ENCODE measurements at regions not wholly inside any gene's neighbourhood (a gene's known extent, or its start where the extent isn't known, plus 50 kb on each side); places are given as distances from the start of the nearest gene placed in this dataset.

- TF ChIP-seq TAF1 (IDR thresholded peaks at IDR 0.05; ENCODE audit: low read depth, low read length) (no peak), POU2F2 (IDR thresholded peaks at IDR 0.05; ENCODE audit: low read depth, low read length) (no peak), POLR2A (IDR thresholded peaks at IDR 0.05; ENCODE audit: low read depth, low read length) (no peak), POLR2AphosphoS5 (IDR thresholded peaks at IDR 0.05; ENCODE audit: low read depth, low read length) (no peak), PAX5 (IDR thresholded peaks at IDR 0.05; ENCODE audit: insufficient read depth, low read length, severe bottlenecking) (no peak), SPI1 (IDR thresholded peaks at IDR 0.05; ENCODE audit: low read depth, low read length) (no peak)
- no peak for DNase-seq (ENCODE audit: insufficient read length, low spot score)
- no peak for FAIRE-seq
Observed at GRCh38 chr4:127203562-127204200, 429.1 kb upstream of the INTU start.

DNA sequence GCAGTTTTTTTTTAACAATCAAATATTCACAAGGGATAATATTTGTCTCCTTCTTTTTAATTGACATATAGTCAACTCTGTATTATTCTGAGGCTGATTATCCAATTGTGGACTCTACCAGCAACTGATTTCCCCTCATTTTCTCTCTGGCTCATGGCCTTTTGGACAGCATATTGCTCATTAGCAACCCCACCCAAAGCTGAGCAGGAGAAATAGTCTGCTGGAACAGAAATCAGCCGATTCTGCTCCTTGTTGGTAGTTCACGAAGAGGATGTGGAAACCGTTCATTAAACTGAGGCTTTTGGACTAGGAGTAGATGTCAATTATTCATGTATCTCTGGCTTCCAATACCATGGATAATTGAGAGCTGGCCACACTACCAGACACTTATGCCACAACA lies 428.4 kb upstream of the INTU start:
- no peak for FAIRE-seq
- TF ChIP-seq SPI1 (IDR thresholded peaks at IDR 0.05; ENCODE audit: low read depth, low read length): no peak
- TF ChIP-seq POLR2AphosphoS5 (IDR thresholded peaks at IDR 0.05; ENCODE audit: low read depth, low read length): no peak
- no peak for TF ChIP-seq TAF1 (IDR thresholded peaks at IDR 0.05; ENCODE audit: low read depth, low read length)
- TF ChIP-seq POU2F2 (IDR thresholded peaks at IDR 0.05; ENCODE audit: low read depth, low read length): no peak
- TF ChIP-seq PAX5 (IDR thresholded peaks at IDR 0.05; ENCODE audit: insufficient read depth, low read length, severe bottlenecking): no peak
- DNase-seq (ENCODE audit: insufficient read length, low spot score): no peak

GRCh38 chr4:127209580-127210095 lies 423.1 kb upstream of the INTU start:
- FAIRE-seq (no peak), DNase-seq (ENCODE audit: insufficient read length, low spot score) (no peak)
- no peak for TF ChIP-seq SPI1 (IDR thresholded peaks at IDR 0.05; ENCODE audit: low read depth, low read length)
- no peak for TF ChIP-seq POLR2AphosphoS5 (IDR thresholded peaks at IDR 0.05; ENCODE audit: low read depth, low read length)
- no peak for TF ChIP-seq POU2F2 (IDR thresholded peaks at IDR 0.05; ENCODE audit: low read depth, low read length)
- TF ChIP-seq POLR2A (IDR thresholded peaks at IDR 0.05; ENCODE audit: low read depth, low read length): no peak
- TF ChIP-seq TAF1 (IDR thresholded peaks at IDR 0.05; ENCODE audit: low read depth, low read length): no peak
- TF ChIP-seq PAX5 (IDR thresholded peaks at IDR 0.05; ENCODE audit: insufficient read depth, low read length, severe bottlenecking): no peak

DNA sequence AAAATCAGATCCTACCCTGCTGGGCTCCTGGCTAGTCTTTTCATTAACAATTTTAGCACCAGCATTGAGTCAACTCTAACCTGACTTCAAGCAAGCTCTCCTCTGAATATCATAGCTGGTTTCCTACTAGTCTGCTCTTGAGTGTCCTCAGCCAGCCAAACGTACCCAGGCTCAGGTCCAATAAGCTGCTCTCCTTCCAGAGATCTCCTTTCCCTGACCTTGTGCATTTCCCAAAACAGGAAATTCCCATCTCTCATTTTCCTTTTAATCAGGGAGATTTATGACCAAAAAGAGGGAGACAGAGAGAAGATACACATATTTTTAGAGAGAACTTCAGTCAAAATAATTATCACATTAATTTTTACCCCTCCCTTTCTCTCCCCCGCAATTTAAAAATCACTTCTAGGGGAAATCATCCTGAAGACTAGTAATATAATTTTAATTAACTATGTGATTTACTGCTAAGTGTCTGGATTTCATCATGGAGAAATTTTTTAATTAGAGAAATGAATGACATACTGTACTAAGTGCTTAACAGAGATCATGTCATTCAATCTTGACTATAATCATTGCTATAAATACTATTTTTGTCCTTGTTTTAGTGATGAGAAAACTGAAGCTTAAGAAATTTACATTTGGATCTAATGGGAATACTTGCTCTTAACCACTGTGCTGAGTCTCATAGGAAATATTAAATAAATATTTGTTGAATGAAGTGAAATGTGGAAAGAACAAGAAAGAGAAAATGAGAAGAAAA lies 421.7 kb upstream of the INTU start:
- TF ChIP-seq POLR2AphosphoS5 (IDR thresholded peaks at IDR 0.05; ENCODE audit: low read depth, low read length) (no peak), POU2F2 (IDR thresholded peaks at IDR 0.05; ENCODE audit: low read depth, low read length) (no peak), POLR2A (IDR thresholded peaks at IDR 0.05; ENCODE audit: low read depth, low read length) (no peak), SPI1 (IDR thresholded peaks at IDR 0.05; ENCODE audit: low read depth, low read length) (no peak), TAF1 (IDR thresholded peaks at IDR 0.05; ENCODE audit: low read depth, low read length) (no peak), PAX5 (IDR thresholded peaks at IDR 0.05; ENCODE audit: insufficient read depth, low read length, severe bottlenecking) (no peak)
- no peak for DNase-seq (ENCODE audit: insufficient read length, low spot score)
- no peak for FAIRE-seq

GRCh38 chr4:127211650-127212560 lies 420.9 kb upstream of the INTU start:
- no peak for FAIRE-seq
- TF ChIP-seq SPI1 (IDR thresholded peaks at IDR 0.05; ENCODE audit: low read depth, low read length): no peak
- no peak for TF ChIP-seq POU2F2 (IDR thresholded peaks at IDR 0.05; ENCODE audit: low read depth, low read length)
- no peak for TF ChIP-seq TAF1 (IDR thresholded peaks at IDR 0.05; ENCODE audit: low read depth, low read length)
- no peak for TF ChIP-seq POLR2A (IDR thresholded peaks at IDR 0.05; ENCODE audit: low read depth, low read length)
- no peak for TF ChIP-seq POLR2AphosphoS5 (IDR thresholded peaks at IDR 0.05; ENCODE audit: low read depth, low read length)
- TF ChIP-seq PAX5 (IDR thresholded peaks at IDR 0.05; ENCODE audit: insufficient read depth, low read length, severe bottlenecking): no peak
- no peak for DNase-seq (ENCODE audit: insufficient read length, low spot score)

- DNase-seq (ENCODE audit: insufficient read length, low spot score) (no peak), FAIRE-seq (no peak)
- TF ChIP-seq POLR2AphosphoS5 (IDR thresholded peaks at IDR 0.05; ENCODE audit: low read depth, low read length) (no peak), TAF1 (IDR thresholded peaks at IDR 0.05; ENCODE audit: low read depth, low read length) (no peak), POU2F2 (IDR thresholded peaks at IDR 0.05; ENCODE audit: low read depth, low read length) (no peak)
Observed at GRCh38 chr4:127212701-127213100, 420.1 kb upstream of the INTU start.

GRCh38 chr4:127214016-127214415 lies 418.7 kb upstream of the INTU start:
- FAIRE-seq (no peak), DNase-seq (ENCODE audit: insufficient read length, low spot score) (no peak)
- TF ChIP-seq TAF1 (IDR thresholded peaks at IDR 0.05; ENCODE audit: low read depth, low read length) (no peak), POLR2AphosphoS5 (IDR thresholded peaks at IDR 0.05; ENCODE audit: low read depth, low read length) (no peak), PAX5 (IDR thresholded peaks at IDR 0.05; ENCODE audit: insufficient read depth, low read length, severe bottlenecking) (no peak), POU2F2 (IDR thresholded peaks at IDR 0.05; ENCODE audit: low read depth, low read length) (no peak), SPI1 (IDR thresholded peaks at IDR 0.05; ENCODE audit: low read depth, low read length) (no peak)

DNA sequence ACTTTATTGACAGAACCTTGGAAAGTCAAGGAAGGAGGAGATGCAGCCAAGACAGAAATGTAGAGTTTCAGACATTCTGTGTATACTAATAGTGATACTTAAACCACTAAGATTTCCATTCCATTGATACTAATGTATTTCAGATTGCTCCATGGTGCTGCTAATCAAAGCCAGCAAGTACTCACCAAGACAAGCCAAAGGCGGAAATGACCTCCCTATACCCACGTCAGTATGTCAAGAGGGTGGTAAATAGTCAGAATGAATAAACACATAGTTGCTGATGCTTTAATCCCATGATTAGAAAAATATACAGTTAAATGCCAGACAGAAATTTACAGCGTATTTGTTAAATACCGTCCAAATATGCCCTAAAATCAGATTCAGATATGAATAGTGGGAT lies 417.8 kb upstream of the INTU start:
- TF ChIP-seq POLR2A (IDR thresholded peaks at IDR 0.05; ENCODE audit: low read depth, low read length) (no peak), SPI1 (IDR thresholded peaks at IDR 0.05; ENCODE audit: low read depth, low read length) (no peak), PAX5 (IDR thresholded peaks at IDR 0.05; ENCODE audit: insufficient read depth, low read length, severe bottlenecking) (no peak), POU2F2 (IDR thresholded peaks at IDR 0.05; ENCODE audit: low read depth, low read length) (no peak), POLR2AphosphoS5 (IDR thresholded peaks at IDR 0.05; ENCODE audit: low read depth, low read length) (no peak), TAF1 (IDR thresholded peaks at IDR 0.05; ENCODE audit: low read depth, low read length) (no peak)
- FAIRE-seq (no peak), DNase-seq (ENCODE audit: insufficient read length, low spot score) (no peak)
